GM06990 (cell line): ENCODE measurements at regions not wholly inside any gene's neighbourhood (a gene's known extent, or its start where the extent isn't known, plus 50 kb on each side); places are given as distances from the start of the nearest gene placed in this dataset.
"Not testable (repeated sequence)": the region's sequence is repeated elsewhere in the genome, so short reads cannot be mapped to it uniquely, and the experiment has no call there.

Experiments
- DNase-seq: peaks from one replicate; pipeline ENCODE4 v3.0.0-alpha.2; 2011; ENCODE audit not compliant: insufficient read length; ENCODE audit errors: extremely low read depth
- H3K27me3 ChIP-seq: replicated peaks from 2 replicates; pipeline ENCODE4 v1.6.0; 2011; ENCODE audit warnings: low read length; ENCODE audit not compliant: control insufficient read depth, insufficient read depth
- H3K36me3 ChIP-seq: 2 replicates; pipeline ENCODE4 v1.5.1; 2011; ENCODE audit warnings: low read length; ENCODE audit not compliant: control insufficient read depth, insufficient read depth
- H3K4me3 ChIP-seq: replicated peaks from 2 replicates; pipeline ENCODE4 v1.5.1; 2011; ENCODE audit warnings: low read depth, mild to moderate bottlenecking, control low read depth, low read length
- TF ChIP-seq, protein P1 (sequence below): IDR thresholded peaks from 2 replicates; pipeline ENCODE4 v1.5.1; 2011; ENCODE audit warnings: low read length, control low read depth, mild to moderate bottlenecking, inconsistent platforms; ENCODE audit not compliant: insufficient read depth, poor library complexity, severe bottlenecking

- Histone ChIP-seq H3K27me3 (no peaks in the 10 kb centered on the region), H3K4me3 (no peak overlapping the region), H3K36me3 (no peaks in the 10 kb centered on the region)
- DNase-seq = no peak
- TF ChIP-seq, protein P1, sequence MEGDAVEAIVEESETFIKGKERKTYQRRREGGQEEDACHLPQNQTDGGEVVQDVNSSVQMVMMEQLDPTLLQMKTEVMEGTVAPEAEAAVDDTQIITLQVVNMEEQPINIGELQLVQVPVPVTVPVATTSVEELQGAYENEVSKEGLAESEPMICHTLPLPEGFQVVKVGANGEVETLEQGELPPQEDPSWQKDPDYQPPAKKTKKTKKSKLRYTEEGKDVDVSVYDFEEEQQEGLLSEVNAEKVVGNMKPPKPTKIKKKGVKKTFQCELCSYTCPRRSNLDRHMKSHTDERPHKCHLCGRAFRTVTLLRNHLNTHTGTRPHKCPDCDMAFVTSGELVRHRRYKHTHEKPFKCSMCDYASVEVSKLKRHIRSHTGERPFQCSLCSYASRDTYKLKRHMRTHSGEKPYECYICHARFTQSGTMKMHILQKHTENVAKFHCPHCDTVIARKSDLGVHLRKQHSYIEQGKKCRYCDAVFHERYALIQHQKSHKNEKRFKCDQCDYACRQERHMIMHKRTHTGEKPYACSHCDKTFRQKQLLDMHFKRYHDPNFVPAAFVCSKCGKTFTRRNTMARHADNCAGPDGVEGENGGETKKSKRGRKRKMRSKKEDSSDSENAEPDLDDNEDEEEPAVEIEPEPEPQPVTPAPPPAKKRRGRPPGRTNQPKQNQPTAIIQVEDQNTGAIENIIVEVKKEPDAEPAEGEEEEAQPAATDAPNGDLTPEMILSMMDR = no peak
These were observed 133.2 kb downstream of the MRPL57 start for GRCh38 chr13:21309542-21310172.

DNA sequence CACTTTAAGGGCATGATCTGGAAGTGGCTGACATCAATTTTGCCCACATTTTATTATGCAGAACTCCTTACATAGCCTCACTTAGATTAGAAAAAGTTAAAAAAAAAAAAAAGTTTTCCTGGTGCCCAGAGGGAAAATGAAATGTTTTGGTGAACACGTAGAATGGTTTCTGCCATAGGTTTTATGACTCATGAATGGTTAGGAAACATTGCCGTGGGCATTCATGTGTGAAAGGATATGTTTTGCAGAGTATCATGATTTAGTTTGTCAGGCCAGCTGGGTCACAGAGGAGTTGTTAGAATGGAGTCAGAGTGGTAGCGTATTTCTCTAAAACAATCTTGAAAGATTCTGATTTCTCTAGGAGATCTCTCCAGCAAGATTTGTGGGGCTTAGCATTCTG, 133.8 kb downstream of the MRPL57 start:
- no peaks in the 10 kb centered on the region for H3K36me3 ChIP-seq
- no peak for DNase-seq

DNA sequence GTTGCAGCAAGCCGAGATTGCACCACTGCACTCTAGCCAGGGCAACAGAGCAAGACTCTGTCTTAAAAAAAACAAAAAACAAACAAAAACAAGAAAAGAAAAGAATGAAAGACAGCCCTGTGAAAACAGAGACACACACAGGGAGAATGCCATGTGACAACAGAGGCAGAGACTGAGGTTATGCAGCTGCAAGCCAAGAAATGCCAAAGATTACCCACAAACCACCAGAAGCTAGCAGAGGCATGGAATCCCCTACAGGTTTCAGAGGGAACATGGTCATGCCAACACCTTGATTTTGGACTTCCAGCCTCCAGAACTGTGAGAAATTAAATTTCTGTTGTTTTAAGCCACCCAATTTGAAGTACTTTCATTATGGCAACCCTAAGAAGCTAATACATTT, 138.5 kb downstream of the MRPL57 start:
- H3K36me3 ChIP-seq, H3K4me3 ChIP-seq, DNase-seq: not testable (repeated sequence)

More for the DNA sequence above, 133.8 kb downstream of the MRPL57 start:
- no peak overlapping the region for H3K4me3 ChIP-seq
- TF ChIP-seq, protein P1 = no peak
- no peaks in the 10 kb centered on the region for H3K27me3 ChIP-seq

GRCh38 chr13:21316376-21316775, 139.9 kb downstream of the MRPL57 start:
- TF ChIP-seq, protein P1 = no peak
- H3K27me3 ChIP-seq = no peaks in the 10 kb centered on the region
- DNase-seq = no peak
- H3K4me3 ChIP-seq = no peak overlapping the region
- no peaks in the 10 kb centered on the region for H3K36me3 ChIP-seq

More for the DNA sequence above, 138.5 kb downstream of the MRPL57 start:
- not testable (repeated sequence) for H3K27me3 ChIP-seq

DNA sequence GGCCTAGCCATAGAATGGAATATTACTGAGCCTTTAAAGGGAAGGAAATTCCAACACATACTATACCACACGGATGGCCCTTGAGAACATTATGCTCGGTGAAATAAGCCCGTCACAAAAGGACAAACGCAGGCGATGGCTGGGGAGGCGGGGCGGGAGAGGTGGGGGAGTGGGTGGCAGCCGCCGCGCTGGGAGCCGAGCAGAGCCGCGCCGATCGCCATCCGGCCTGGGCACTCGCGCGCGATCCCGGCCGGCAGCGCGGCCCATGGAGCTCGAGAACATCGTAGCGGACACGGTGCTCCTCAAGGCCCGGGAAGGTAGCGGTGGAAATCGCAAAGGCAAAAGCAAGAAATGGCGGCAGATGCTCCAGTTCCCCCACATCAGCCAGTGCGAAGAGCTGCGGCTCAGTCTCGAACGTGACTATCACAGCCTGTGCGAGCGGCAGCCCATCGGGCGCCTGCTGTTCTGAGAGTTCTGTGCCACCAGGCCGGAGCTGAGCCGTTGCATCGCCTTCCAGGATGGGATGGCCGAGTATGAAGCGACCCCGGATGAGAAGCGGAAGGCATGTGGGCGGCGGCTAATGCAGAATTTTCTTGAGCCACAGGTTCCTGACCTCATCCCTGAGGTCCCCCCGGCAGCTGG, 140.1 kb downstream of the ZDHHC20 start:
- no peak for DNase-seq
- Histone ChIP-seq H3K36me3 (no peaks in the 10 kb centered on the region), H3K4me3 (no peak overlapping the region), H3K27me3 (no peaks in the 10 kb centered on the region)
- TF ChIP-seq, protein P1 = no peak

GRCh38 chr13:21319869-21320641, 139.0 kb downstream of the ZDHHC20 start:
- Histone ChIP-seq H3K27me3 (no peaks in the 10 kb centered on the region), H3K36me3 (no peaks in the 10 kb centered on the region), H3K4me3 (no peak overlapping the region)
- TF ChIP-seq, protein P1 = no peak
- no peak for DNase-seq
